Endothelial cell of umbilical vein (primary cell): ENCODE measurements at regions not wholly inside any gene's neighbourhood (a gene's known extent, or its start where the extent isn't known, plus 50 kb on each side); places are given as distances from the start of the nearest gene placed in this dataset.

ENCODE experiments used
- CTCF ChIP-seq, 2 donors: IDR thresholded peaks; 1 replicate in 1 of 2; 2 replicates in 1 of 2; pipeline ENCODE4 v1.5.1; 2011; ENCODE audit warnings: low read length in 2 of 2, mild to moderate bottlenecking in 2 of 2, moderate library complexity in 2 of 2, control low read depth in 1 of 2, inconsistent platforms in 1 of 2, low read depth in 1 of 2; ENCODE audit not compliant: insufficient read depth in 1 of 2; ENCODE audit errors: extremely low read depth in 1 of 2
- EZH2 ChIP-seq: IDR thresholded peaks from 2 replicates; pipeline ENCODE4 v1.6.1; 2012; ENCODE audit warnings: borderline replicate concordance, low read depth, mild to moderate bottlenecking, moderate library complexity, low read length, inconsistent platforms; ENCODE audit not compliant: severe bottlenecking
- FOS ChIP-seq: IDR thresholded peaks from 2 replicates; pipeline ENCODE4 v1.6.1; 2011; ENCODE audit warnings: mild to moderate bottlenecking, low read length, moderate library complexity, borderline replicate concordance; ENCODE audit not compliant: insufficient read depth
- JUN ChIP-seq: IDR thresholded peaks from 2 replicates; pipeline ENCODE4 v1.6.1; 2011; ENCODE audit warnings: borderline replicate concordance, low read depth; ENCODE audit not compliant: insufficient read length, insufficient read depth
- MAX ChIP-seq: IDR thresholded peaks from 2 replicates; pipeline ENCODE4 v1.6.1; 2011; ENCODE audit not compliant: insufficient read depth, insufficient read length
- POLR2A ChIP-seq: IDR thresholded peaks from 2 replicates; pipeline ENCODE4 v1.6.1; 2012; ENCODE audit warnings: low read depth, mild to moderate bottlenecking, control low read depth, low read length
- POLR2AphosphoS5 ChIP-seq: IDR thresholded peaks from 2 replicates; pipeline ENCODE4 v1.6.1; 2012; ENCODE audit warnings: low read depth, mild to moderate bottlenecking, control low read depth, low read length, moderate library complexity; ENCODE audit not compliant: insufficient read depth

- TF ChIP-seq CTCF (IDR thresholded peaks at IDR 0.05; ENCODE audit: extremely low read depth in 1 of 2, insufficient read depth in 1 of 2, low read depth in 1 of 2, low read length in 2 of 2): no peak
- no peak for TF ChIP-seq EZH2
- no peak for TF ChIP-seq MAX
- no peak for TF ChIP-seq POLR2A
- no peak for TF ChIP-seq POLR2AphosphoS5
- TF ChIP-seq FOS: no peak
- no peak for TF ChIP-seq JUN
These were observed 103.0 kb downstream of the ANXA5 start for GRCh38 chr4:121593760-121594159.
